Loucy (cell line): ENCODE measurements at regions not wholly inside any gene's neighbourhood (a gene's known extent, or its start where the extent isn't known, plus 50 kb on each side); places are given as distances from the start of the nearest gene placed in this dataset.

Experiments
- H2AFZ ChIP-seq: fragments of 200-600 bp; sonication (generic); 2 replicates; pipeline ENCODE4 v1.6.0; 2016; ENCODE audit warnings: antibody characterized with exemption, mild to moderate bottlenecking, low read length, moderate library complexity
- H3F3A ChIP-seq: fragments of 200-600 bp; 2 replicates; pipeline ENCODE4 v1.6.0; 2016; ENCODE audit warnings: antibody characterized with exemption, low read depth, mild to moderate bottlenecking
- H3K27me3 ChIP-seq: fragments of 200-600 bp; sonication (generic); 2 replicates; pipeline ENCODE4 v1.6.1; 2014; ENCODE audit warnings: low read length, mild to moderate bottlenecking; ENCODE audit not compliant: insufficient read depth, poor library complexity, severe bottlenecking
- H3K36me3 ChIP-seq: fragments of 200-600 bp; sonication (generic); 2 replicates; pipeline ENCODE4 v1.6.1; 2016; ENCODE audit warnings: low read length; ENCODE audit not compliant: insufficient read depth
- H3K4me1 ChIP-seq: fragments of 200-600 bp; sonication (generic); 2 replicates; pipeline ENCODE4 v1.5.1; 2014; ENCODE audit warnings: low read length, mild to moderate bottlenecking; ENCODE audit not compliant: insufficient read depth, poor library complexity, severe bottlenecking
- H3K4me2 ChIP-seq: fragments of 200-600 bp; sonication (generic); 2 replicates; pipeline ENCODE4 v1.6.0; 2014; ENCODE audit warnings: antibody characterized with exemption, low read length, low read depth, mild to moderate bottlenecking; ENCODE audit not compliant: poor library complexity, severe bottlenecking
- H3K4me3 ChIP-seq: fragments of 200-600 bp; sonication (generic); 2 replicates; pipeline ENCODE4 v1.5.1; 2014; ENCODE audit warnings: low read length, mild to moderate bottlenecking, mixed read lengths; ENCODE audit not compliant: poor library complexity, severe bottlenecking
- H3K79me2 ChIP-seq: fragments of 200-600 bp; sonication (generic); 2 replicates; pipeline ENCODE4 v1.6.1; 2014; ENCODE audit warnings: low read length; ENCODE audit not compliant: insufficient read depth
- H3K9ac ChIP-seq: fragments of 200-600 bp; sonication (generic); 2 replicates; pipeline ENCODE4 v1.6.0; 2014; ENCODE audit warnings: mild to moderate bottlenecking, low read depth, low read length, moderate library complexity; ENCODE audit not compliant: poor library complexity, severe bottlenecking
- H3K9me2 ChIP-seq: fragments of 200-600 bp; sonication (generic); replicated peaks from 2 replicates; pipeline ENCODE4 v1.6.1; 2016; ENCODE audit warnings: low read depth, low read length, mixed read lengths
- H3K9me3 ChIP-seq: fragments of 200-600 bp; sonication (generic); 2 replicates; pipeline ENCODE4 v1.6.1; 2014; ENCODE audit warnings: mild to moderate bottlenecking, antibody characterized with exemption, low read length, low read depth; ENCODE audit not compliant: insufficient read depth
- H4K20me1 ChIP-seq: fragments of 200-600 bp; sonication (generic); 2 replicates; pipeline ENCODE4 v1.6.0; 2014; ENCODE audit warnings: antibody characterized with exemption, low read length, mild to moderate bottlenecking; ENCODE audit not compliant: insufficient read depth, poor library complexity, severe bottlenecking
- CTCF ChIP-seq: fragments of 200-600 bp; sonication (generic); conservative IDR thresholded peaks from 2 replicates; pipeline ENCODE4 v1.5.1; 2014; ENCODE audit warnings: mild to moderate bottlenecking, antibody characterized with exemption, low read length
- EZH2phosphoT487 ChIP-seq: fragments of 200-600 bp; IDR thresholded peaks from 2 replicates; pipeline ENCODE4 v1.6.1; 2018; ENCODE audit warnings: antibody characterized with exemption, mild to moderate bottlenecking, moderate library complexity, borderline replicate concordance

DNA sequence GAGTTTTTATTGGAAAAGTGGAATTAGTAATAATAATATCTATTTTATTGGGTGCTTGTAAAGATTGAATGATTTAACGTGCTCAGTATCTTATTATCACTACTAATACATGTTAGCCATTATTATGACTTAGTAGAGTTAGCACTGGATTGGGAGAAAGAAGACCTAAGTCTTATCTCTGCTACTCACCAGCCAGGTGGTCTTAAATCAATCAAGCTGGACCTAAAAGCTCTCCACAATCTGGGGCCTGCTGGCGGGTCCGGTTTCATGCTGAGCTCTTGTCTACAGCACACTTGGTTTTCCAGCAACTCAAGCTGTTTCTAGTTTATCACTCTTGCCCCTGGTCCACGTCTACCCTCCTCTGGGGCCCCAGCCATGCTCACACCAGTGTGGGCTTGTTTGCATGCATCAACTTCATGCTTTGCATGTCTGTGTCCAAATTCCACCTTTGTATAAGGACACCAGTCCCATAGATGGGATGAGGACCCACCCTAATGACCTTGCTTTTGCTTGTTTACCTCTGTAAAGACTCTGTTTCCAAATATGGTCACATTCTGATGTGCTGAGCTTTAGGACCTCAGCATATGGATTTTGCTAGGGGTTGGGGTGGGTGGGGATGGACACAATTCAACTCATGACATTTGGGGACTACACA is 363.1 kb downstream of the LPIN1 start:
- no peaks in the 10 kb centered on the region for H3K9me2 ChIP-seq

DNA sequence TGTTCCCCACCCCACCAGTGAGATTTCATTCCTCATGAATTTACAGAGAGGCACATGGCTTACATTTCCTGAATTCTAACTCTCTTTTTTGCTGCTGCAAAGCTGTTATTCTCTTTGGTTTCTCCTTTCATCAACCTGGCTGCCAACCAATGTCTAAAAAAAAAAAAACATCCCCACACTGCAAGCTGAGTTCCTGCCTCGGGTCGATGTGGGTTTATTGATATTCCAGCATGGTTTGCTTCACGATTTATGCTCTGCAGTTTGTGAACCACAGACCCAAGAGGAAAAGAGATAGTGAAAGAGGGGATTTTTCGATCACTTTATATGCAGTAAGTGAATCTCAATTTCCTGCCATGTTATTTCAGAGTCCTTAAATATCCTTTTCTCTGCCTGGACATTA is 363.6 kb downstream of the LPIN1 start:
- Histone ChIP-seq H3K79me2 (no peaks in the 10 kb centered on the region), H3F3A (peaks cover 7% of the 10 kb centered on the region; the same call in 1 of the 2 replicates), H3K9me2 (no peaks in the 10 kb centered on the region), H3K9ac (peak overlapping the region; percentile 57), H2AFZ (peak overlapping the region; percentile 71), H3K36me3 (no peaks in the 10 kb centered on the region), H3K9me3 (no peaks in the 10 kb centered on the region), H3K4me1 (peaks cover 66% of the 10 kb centered on the region), H3K27me3 (no peaks in the 10 kb centered on the region), H3K4me3 (peak overlapping the region; percentile 62), H3K4me2 (peak overlapping the region; percentile 72), H4K20me1 (no peaks in the 10 kb centered on the region)
- no peak for TF ChIP-seq EZH2phosphoT487
- no peak for TF ChIP-seq CTCF

More for the DNA sequence above, 363.1 kb downstream of the LPIN1 start:
- peak overlapping the region; percentile 72 for H3K4me2 ChIP-seq
- H3K79me2 ChIP-seq = no peaks in the 10 kb centered on the region
- peaks cover 7% of the 10 kb centered on the region; the same call in 1 of the 2 replicates for H3F3A ChIP-seq
- H3K4me1 ChIP-seq = peaks cover 63% of the 10 kb centered on the region
- H3K36me3 ChIP-seq = no peaks in the 10 kb centered on the region
- no peaks in the 10 kb centered on the region for H3K27me3 ChIP-seq
- TF ChIP-seq CTCF = no peak
- H2AFZ ChIP-seq = peak overlapping the region; percentile 71
- peak overlapping the region; percentile 57 for H3K9ac ChIP-seq
- H3K4me3 ChIP-seq = peak overlapping the region; percentile 62
- no peaks in the 10 kb centered on the region for H4K20me1 ChIP-seq
- no peaks in the 10 kb centered on the region for H3K9me3 ChIP-seq

DNA sequence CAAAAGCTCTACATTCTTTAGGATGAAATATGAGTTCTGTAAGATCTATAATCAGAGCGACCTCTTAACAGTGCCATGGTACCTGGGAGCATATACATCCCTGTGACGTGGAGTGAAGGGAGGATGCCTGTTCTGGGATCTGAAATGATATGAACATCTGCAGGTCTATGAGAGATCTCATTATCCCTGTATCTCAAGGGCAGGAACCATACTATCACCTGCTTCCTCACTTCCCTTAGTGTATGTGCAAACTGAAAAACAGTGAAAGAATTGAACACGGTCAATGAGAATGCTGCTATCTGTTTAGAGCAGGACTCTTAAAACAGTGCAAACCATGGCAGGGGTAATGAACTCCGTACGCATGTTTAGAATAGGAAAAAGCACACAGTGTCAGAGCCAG is 364.0 kb downstream of the LPIN1 start:
- H3F3A ChIP-seq = peaks cover 7% of the 10 kb centered on the region; the same call in 1 of the 2 replicates
- H3K9ac ChIP-seq = peak overlapping the region; percentile 57
- no peaks in the 10 kb centered on the region for H3K9me2 ChIP-seq
- no peaks in the 10 kb centered on the region for H3K27me3 ChIP-seq
- H3K79me2 ChIP-seq = no peaks in the 10 kb centered on the region
- H3K9me3 ChIP-seq = no peaks in the 10 kb centered on the region
- no peaks in the 10 kb centered on the region for H4K20me1 ChIP-seq
- H2AFZ ChIP-seq = peak overlapping the region; percentile 71
- no peak for TF ChIP-seq EZH2phosphoT487
- no peak for TF ChIP-seq CTCF
- H3K4me3 ChIP-seq = peak overlapping the region; percentile 62
- H3K4me1 ChIP-seq = peaks cover 70% of the 10 kb centered on the region
- no peaks in the 10 kb centered on the region for H3K36me3 ChIP-seq
- H3K4me2 ChIP-seq = peak overlapping the region; percentile 72
